A673 (cell line): ENCODE measurements at regions not wholly inside any gene's neighbourhood (a gene's known extent, or its start where the extent isn't known, plus 50 kb on each side); places are given as distances from the start of the nearest gene placed in this dataset.

Experiments used
- CTCF ChIP-seq: fragments of 300-800, 200-600 bp; sonication (generic); conservative IDR thresholded peaks from 2 replicates; pipeline ENCODE4 v1.5.1; 2017; ENCODE audit warnings: low read depth, mild to moderate bottlenecking, antibody characterized with exemption, low read length, moderate library complexity, mixed read lengths
- EZH2 ChIP-seq: fragments of 200-600 bp; sonication (generic); IDR thresholded peaks from 2 replicates; pipeline ENCODE4 v1.6.1; 2017; ENCODE audit warnings: borderline replicate concordance, low read depth, mild to moderate bottlenecking, mixed read lengths, antibody characterized with exemption, low read length; ENCODE audit not compliant: poor library complexity, severe bottlenecking

GRCh38 chr5:33136785-33137184, 304.0 kb upstream of the TARS1 start:
- TF ChIP-seq CTCF (no peak), EZH2 (no peak)
